Nephron (organoid): ENCODE measurements at regions not wholly inside any gene's neighbourhood (a gene's known extent, or its start where the extent isn't known, plus 50 kb on each side); places are given as distances from the start of the nearest gene placed in this dataset.
"Not testable (repeated sequence)": the region's sequence is repeated elsewhere in the genome, so short reads cannot be mapped to it uniquely, and the experiment has no call there.

Source experiments
- H3K27ac Mint-ChIP-seq, 3 experiments: 2 replicates each; pipeline ENCODE4 v1.8.0; 2020; ENCODE audit warnings: mixed read lengths in 3 of 3, mild to moderate bottlenecking in 2 of 3, moderate library complexity in 1 of 3
- H3K27me3 Mint-ChIP-seq: 2 replicates; pipeline ENCODE4 v1.8.0; 2021; ENCODE audit warnings: low read depth, mild to moderate bottlenecking, moderate library complexity, mixed read lengths
- H3K36me3 Mint-ChIP-seq: 2 replicates; pipeline ENCODE4 v1.8.0; 2020; ENCODE audit warnings: low read depth, mixed read lengths
- H3K4me1 Mint-ChIP-seq: 2 replicates; pipeline ENCODE4 v1.8.0; 2020; ENCODE audit warnings: mixed read lengths
- H3K4me3 Mint-ChIP-seq, 3 experiments: 2 replicates each; pipeline ENCODE4 v1.8.0; 2020; ENCODE audit warnings: mild to moderate bottlenecking in 3 of 3, mixed read lengths in 3 of 3, moderate library complexity in 2 of 3
- H3K9me3 Mint-ChIP-seq: 2 replicates; pipeline ENCODE4 v1.8.0; 2020; ENCODE audit warnings: mixed read lengths
- CTCF ChIP-seq, 3 experiments: fragments of 200-600 bp; sonication (generic); IDR thresholded peaks; one replicate each; pipeline ENCODE4 v1.5.0; 2021; ENCODE audit warnings: antibody characterized with exemption in 3 of 3; ENCODE audit not compliant: unreplicated experiment in 3 of 3

GRCh38 chr17:77560841-77561240, 397.7 kb upstream of the TNRC6C start:
- H3K9me3 Mint-ChIP-seq, result no peaks in the 10 kb centered on the region
- H3K27ac Mint-ChIP-seq, result no peak overlapping the region
- peaks cover 4% of the 10 kb centered on the region for H3K36me3 Mint-ChIP-seq
- H3K4me3 Mint-ChIP-seq, result no peak overlapping the region
- H3K4me1 Mint-ChIP-seq, result peaks cover 12% of the 10 kb centered on the region
- peaks cover 39% of the 10 kb centered on the region for H3K27me3 Mint-ChIP-seq
- no peak for TF ChIP-seq CTCF (IDR thresholded peaks at IDR 0.05; ENCODE audit: unreplicated experiment in 3 of 3)

- H3K27ac Mint-ChIP-seq, H3K4me3 Mint-ChIP-seq, H3K9me3 Mint-ChIP-seq, H3K4me1 Mint-ChIP-seq, H3K36me3 Mint-ChIP-seq: not testable (repeated sequence)
- H3K27me3 Mint-ChIP-seq, result peaks cover 38% of the 10 kb centered on the region
Measured at GRCh38 chr17:77562361-77562760, 396.1 kb upstream of the TNRC6C start.

GRCh38 chr17:77563439-77564102, 394.9 kb upstream of the TNRC6C start:
- Mint-ChIP-seq H3K27ac (no peak overlapping the region), H3K9me3 (no peaks in the 10 kb centered on the region), H3K36me3 (peaks cover 4% of the 10 kb centered on the region), H3K4me3 (no peak overlapping the region), H3K4me1 (no peaks in the 10 kb centered on the region), H3K27me3 (peaks cover 41% of the 10 kb centered on the region)
- no peak for TF ChIP-seq CTCF (IDR thresholded peaks at IDR 0.05; ENCODE audit: unreplicated experiment in 3 of 3)

- peaks cover under 1% of the 10 kb centered on the region for H3K4me1 Mint-ChIP-seq
- H3K36me3 Mint-ChIP-seq, result peaks cover 4% of the 10 kb centered on the region
- H3K27ac Mint-ChIP-seq, result no peak overlapping the region
- no peaks in the 10 kb centered on the region for H3K9me3 Mint-ChIP-seq
- no peak for TF ChIP-seq CTCF (IDR thresholded peaks at IDR 0.05; ENCODE audit: unreplicated experiment in 3 of 3)
- H3K4me3 Mint-ChIP-seq, result no peak overlapping the region
- peaks cover 40% of the 10 kb centered on the region for H3K27me3 Mint-ChIP-seq
Measured at GRCh38 chr17:77564278-77564920, 394.1 kb upstream of the TNRC6C start.

- peaks cover 39% of the 10 kb centered on the region for H3K27me3 Mint-ChIP-seq
- peaks cover 4% of the 10 kb centered on the region for H3K4me1 Mint-ChIP-seq
- no peak overlapping the region for H3K27ac Mint-ChIP-seq
- H3K36me3 Mint-ChIP-seq, result peaks cover 4% of the 10 kb centered on the region
- H3K4me3 Mint-ChIP-seq, result no peak overlapping the region
- H3K9me3 Mint-ChIP-seq, result no peaks in the 10 kb centered on the region
- TF ChIP-seq CTCF (IDR thresholded peaks at IDR 0.05; ENCODE audit: unreplicated experiment in 3 of 3), result no peak
Measured at GRCh38 chr17:77565166-77565565, 393.3 kb upstream of the TNRC6C start.

GRCh38 chr17:77566151-77566550, 392.4 kb upstream of the TNRC6C start:
- Mint-ChIP-seq H3K27me3 (peaks cover 44% of the 10 kb centered on the region), H3K27ac (no peak overlapping the region), H3K9me3 (no peaks in the 10 kb centered on the region), H3K36me3 (no peaks in the 10 kb centered on the region), H3K4me1 (peaks cover 4% of the 10 kb centered on the region), H3K4me3 (no peak overlapping the region)
- TF ChIP-seq CTCF (IDR thresholded peaks at IDR 0.05; ENCODE audit: unreplicated experiment in 3 of 3), result no peak
